ENCODE measurements at regions not wholly inside any gene's neighbourhood (a gene's known extent, or its start where the extent isn't known, plus 50 kb on each side); places are given as distances from the start of the nearest gene placed in this dataset.

DNA sequence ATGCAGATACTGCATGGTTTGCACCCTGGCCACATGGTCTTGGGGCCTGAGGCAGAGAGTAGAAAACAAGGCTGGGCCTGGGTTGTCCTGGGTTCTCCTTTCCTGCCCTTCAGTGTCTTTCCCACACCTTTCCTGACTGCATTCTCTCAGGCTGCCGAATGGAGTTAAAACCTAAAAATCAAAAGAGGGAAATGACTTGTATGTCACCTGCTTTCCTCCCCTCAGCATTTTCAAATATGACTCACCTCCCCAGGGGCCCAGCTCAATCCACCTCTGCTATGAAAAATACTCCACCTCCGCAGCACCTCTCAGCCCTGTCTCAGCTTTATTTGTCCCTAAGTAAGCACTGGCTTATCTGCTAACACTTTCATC lies 457.8 kb upstream of the MEX3C start:
- TF ChIP-seq, protein P1, sequence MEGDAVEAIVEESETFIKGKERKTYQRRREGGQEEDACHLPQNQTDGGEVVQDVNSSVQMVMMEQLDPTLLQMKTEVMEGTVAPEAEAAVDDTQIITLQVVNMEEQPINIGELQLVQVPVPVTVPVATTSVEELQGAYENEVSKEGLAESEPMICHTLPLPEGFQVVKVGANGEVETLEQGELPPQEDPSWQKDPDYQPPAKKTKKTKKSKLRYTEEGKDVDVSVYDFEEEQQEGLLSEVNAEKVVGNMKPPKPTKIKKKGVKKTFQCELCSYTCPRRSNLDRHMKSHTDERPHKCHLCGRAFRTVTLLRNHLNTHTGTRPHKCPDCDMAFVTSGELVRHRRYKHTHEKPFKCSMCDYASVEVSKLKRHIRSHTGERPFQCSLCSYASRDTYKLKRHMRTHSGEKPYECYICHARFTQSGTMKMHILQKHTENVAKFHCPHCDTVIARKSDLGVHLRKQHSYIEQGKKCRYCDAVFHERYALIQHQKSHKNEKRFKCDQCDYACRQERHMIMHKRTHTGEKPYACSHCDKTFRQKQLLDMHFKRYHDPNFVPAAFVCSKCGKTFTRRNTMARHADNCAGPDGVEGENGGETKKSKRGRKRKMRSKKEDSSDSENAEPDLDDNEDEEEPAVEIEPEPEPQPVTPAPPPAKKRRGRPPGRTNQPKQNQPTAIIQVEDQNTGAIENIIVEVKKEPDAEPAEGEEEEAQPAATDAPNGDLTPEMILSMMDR (IDR thresholded peaks at IDR 0.05; ENCODE audit: insufficient read depth, low read length), result no peak
- TF ChIP-seq, protein P2, sequence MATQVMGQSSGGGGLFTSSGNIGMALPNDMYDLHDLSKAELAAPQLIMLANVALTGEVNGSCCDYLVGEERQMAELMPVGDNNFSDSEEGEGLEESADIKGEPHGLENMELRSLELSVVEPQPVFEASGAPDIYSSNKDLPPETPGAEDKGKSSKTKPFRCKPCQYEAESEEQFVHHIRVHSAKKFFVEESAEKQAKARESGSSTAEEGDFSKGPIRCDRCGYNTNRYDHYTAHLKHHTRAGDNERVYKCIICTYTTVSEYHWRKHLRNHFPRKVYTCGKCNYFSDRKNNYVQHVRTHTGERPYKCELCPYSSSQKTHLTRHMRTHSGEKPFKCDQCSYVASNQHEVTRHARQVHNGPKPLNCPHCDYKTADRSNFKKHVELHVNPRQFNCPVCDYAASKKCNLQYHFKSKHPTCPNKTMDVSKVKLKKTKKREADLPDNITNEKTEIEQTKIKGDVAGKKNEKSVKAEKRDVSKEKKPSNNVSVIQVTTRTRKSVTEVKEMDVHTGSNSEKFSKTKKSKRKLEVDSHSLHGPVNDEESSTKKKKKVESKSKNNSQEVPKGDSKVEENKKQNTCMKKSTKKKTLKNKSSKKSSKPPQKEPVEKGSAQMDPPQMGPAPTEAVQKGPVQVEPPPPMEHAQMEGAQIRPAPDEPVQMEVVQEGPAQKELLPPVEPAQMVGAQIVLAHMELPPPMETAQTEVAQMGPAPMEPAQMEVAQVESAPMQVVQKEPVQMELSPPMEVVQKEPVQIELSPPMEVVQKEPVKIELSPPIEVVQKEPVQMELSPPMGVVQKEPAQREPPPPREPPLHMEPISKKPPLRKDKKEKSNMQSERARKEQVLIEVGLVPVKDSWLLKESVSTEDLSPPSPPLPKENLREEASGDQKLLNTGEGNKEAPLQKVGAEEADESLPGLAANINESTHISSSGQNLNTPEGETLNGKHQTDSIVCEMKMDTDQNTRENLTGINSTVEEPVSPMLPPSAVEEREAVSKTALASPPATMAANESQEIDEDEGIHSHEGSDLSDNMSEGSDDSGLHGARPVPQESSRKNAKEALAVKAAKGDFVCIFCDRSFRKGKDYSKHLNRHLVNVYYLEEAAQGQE (IDR thresholded peaks at IDR 0.05; ENCODE audit: insufficient replicate concordance, low read depth), result no peak

All from HL-60 (cell line).